BLaER1 treated with 17β-estradiol and CSF1 and Interleukin-3, amounts not matched to agents 10 nM and 100 nM (cell line): ENCODE measurements at regions not wholly inside any gene's neighbourhood (a gene's known extent, or its start where the extent isn't known, plus 50 kb on each side); places are given as distances from the start of the nearest gene placed in this dataset.
"Not testable (repeated sequence)": the region's sequence is repeated elsewhere in the genome, so short reads cannot be mapped to it uniquely, and the experiment has no call there.

Experiments used
- H3K27ac ChIP-seq, 11 experiments: shearing (Covaris generic); formaldehyde crosslinking; 2 replicates each; pipeline ENCODE4 v1.8.1; 2022
- H3K27me3 ChIP-seq, 11 experiments: shearing (Covaris generic); formaldehyde crosslinking; 2 replicates each; pipeline ENCODE4 v1.8.1; 2022
- H3K36me3 ChIP-seq, 11 experiments: shearing (Covaris generic); formaldehyde crosslinking; 2 replicates each; pipeline ENCODE4 v1.8.1; 2022
- H3K4me1 ChIP-seq, 10 experiments: shearing (Covaris generic); formaldehyde crosslinking; 2 replicates each; pipeline ENCODE4 v1.8.1; 2022
- H3K4me2 ChIP-seq, 11 experiments: shearing (Covaris generic); formaldehyde crosslinking; 2 replicates each; pipeline ENCODE4 v1.8.1; 2022
- H3K4me3 ChIP-seq, 10 experiments: shearing (Covaris generic); formaldehyde crosslinking; 2 replicates each; pipeline ENCODE4 v1.8.1; 2022
- H3K9ac ChIP-seq, 11 experiments: shearing (Covaris generic); formaldehyde crosslinking; 2 replicates each; pipeline ENCODE4 v1.8.1; 2022
- H3K9me3 ChIP-seq, 11 experiments: shearing (Covaris generic); formaldehyde crosslinking; replicated peaks in 1 of 11; 2 replicates each; pipeline ENCODE4 v1.8.1; 2022
- H4K20me1 ChIP-seq, 11 experiments: shearing (Covaris generic); formaldehyde crosslinking; 2 replicates each; pipeline ENCODE4 v1.8.1; 2022
- Cebpa-rat ChIP-seq, 11 experiments: shearing (Covaris generic); IDR thresholded peaks; 2 replicates each; pipeline ENCODE4 v1.8.1; 2022

DNA sequence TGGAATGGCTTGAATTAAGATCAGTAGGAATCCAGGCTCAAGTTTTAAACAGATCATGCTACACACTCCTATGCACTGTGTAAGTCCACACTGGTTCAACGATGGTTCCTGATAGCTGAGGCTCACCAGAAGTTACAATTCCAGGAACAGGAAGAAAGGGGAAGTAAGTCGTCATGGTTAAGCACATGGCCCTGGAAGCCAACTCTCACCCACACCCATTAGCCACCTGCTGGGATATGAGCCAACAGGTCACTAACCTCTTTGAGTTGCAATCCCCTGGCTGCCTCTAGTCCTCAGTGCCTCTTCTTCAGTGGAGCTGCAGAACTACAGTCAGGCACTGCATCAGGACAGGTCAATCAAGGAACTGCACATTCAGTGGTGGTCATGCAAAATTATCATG, 133.5 kb downstream of the TMEM182 start:
- Histone ChIP-seq H3K27me3 (0 out of 22 replicates have a peak, but pooled peaks cover 0 to 4% (median 0%) of the 10 kb centered on the region in 11 experiments), H3K27ac (no peak overlapping the region), H3K4me3 (no peak overlapping the region), H3K4me1 (peaks cover 11 to 27% (median 17%) of the 10 kb centered on the region in 10 experiments), H4K20me1 (no peaks in the 10 kb centered on the region), H3K9me3 (0 out of 22 replicates have a peak, but pooled peaks cover 0 to 3% (median 0%) of the 10 kb centered on the region in 11 experiments), H3K9ac (no peak overlapping the region), H3K4me2 (peak overlapping the region in 5 of 11 experiments; percentile 10 to 56 (median 23); a peak in 7 of 22 replicates), H3K36me3 (no peaks in the 10 kb centered on the region)
- TF ChIP-seq Cebpa-rat (IDR thresholded peaks at IDR 0.05): no peak

DNA sequence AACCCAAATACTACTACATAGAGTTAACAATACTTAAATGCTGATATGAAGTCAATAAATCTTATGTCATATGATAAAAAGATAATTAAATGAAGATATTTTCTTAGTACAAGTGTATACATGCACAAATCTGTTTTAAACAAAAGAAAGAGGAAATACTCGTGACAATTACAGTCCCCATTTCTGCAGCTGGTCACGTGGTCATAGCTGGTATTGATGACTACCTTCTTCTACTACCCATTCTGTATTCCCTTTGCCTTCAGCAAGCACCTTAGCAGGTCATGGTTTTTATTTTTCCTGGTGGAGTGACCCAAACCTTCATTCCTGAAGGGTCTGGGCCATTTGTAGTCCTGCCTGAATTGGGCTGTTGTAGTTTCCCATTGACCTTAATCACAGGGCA, 147.4 kb downstream of the TMEM182 start:
- not testable (repeated sequence) for H3K27me3 ChIP-seq, H3K27ac ChIP-seq, H4K20me1 ChIP-seq, H3K4me1 ChIP-seq, H3K9ac ChIP-seq, H3K4me3 ChIP-seq, H3K36me3 ChIP-seq, H3K4me2 ChIP-seq, H3K9me3 ChIP-seq

DNA sequence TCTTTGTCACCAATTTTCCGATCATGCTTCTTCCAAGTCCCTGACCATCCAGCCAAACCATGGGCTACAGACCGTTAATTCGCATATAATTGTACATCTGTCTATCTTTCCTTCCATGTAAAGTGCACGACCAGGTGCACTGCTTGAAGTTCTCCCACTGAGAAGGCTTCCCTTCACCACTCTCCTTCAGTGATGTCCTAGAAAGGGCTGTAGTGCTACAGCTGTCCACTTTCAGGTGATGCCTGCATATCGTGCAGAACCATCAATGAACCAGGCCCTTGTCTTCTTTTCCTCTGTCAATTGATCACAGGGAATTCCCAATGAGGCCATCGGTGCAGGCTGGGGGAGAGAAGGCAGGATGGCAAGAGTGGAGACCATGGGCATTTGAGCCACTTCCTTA, 148.9 kb downstream of the TMEM182 start:
- Histone ChIP-seq H3K27me3 (no peaks in the 10 kb centered on the region), H3K36me3 (no peaks in the 10 kb centered on the region), H3K4me3 (no peak overlapping the region), H3K4me1 (no peaks in the 10 kb centered on the region), H3K9ac (no peak overlapping the region), H4K20me1 (no peaks in the 10 kb centered on the region), H3K9me3 (peaks cover 1 to 10% (median 4%) of the 10 kb centered on the region in 11 experiments; a peak in 19 of 22 replicates), H3K27ac (no peak overlapping the region), H3K4me2 (no peak overlapping the region)
- no peak for TF ChIP-seq Cebpa-rat (IDR thresholded peaks at IDR 0.05)

DNA sequence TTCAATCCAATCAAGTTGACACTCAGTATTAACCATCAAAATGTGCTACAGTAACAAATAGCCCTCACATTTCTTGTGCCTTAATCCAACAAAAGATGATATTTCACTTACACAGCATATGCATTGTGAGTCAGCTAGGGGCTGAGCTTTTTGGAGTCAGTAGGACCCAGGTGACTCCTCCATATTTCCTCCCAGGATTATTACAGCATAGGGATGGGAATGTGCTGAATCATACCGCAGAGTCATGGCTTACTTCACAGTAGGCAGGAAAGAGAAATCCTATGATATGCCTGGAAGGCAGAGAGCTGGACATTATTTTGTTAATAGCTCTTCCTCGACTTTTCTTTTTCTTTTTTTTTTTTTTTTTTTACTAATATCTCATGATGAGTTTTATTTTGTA, 153.3 kb downstream of the TMEM182 start:
- Histone ChIP-seq H3K27me3 (no peaks in the 10 kb centered on the region), H3K27ac (no peak overlapping the region), H3K4me2 (no peak overlapping the region), H3K4me3 (no peak overlapping the region), H3K4me1 (no peaks in the 10 kb centered on the region), H3K36me3 (no peaks in the 10 kb centered on the region), H3K9me3 (peaks cover 24 to 39% (median 33%) of the 10 kb centered on the region in 11 experiments), H4K20me1 (no peaks in the 10 kb centered on the region), H3K9ac (no peak overlapping the region)
- no peak for TF ChIP-seq Cebpa-rat (IDR thresholded peaks at IDR 0.05)

DNA sequence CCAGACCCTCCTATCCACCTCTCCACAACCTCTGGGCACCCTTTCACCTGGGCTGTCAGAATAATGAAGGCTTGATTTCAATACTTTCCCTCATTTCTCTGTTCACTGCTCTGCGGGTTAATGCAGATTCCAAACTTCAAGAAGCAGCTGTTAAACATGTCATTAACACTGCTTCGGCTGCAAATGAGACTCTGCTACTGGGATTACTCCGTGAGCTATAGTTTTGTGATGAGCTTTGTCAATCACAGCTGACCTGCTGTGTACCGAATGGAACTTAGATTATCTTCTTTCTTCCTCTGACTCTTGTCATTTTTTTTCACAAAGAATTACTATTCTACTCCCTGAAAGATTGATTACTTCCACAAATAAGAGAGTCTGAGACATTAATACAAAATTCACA, 160.5 kb downstream of the TMEM182 start:
- Histone ChIP-seq H3K27ac (no peak overlapping the region), H3K27me3 (no peaks in the 10 kb centered on the region), H3K36me3 (no peaks in the 10 kb centered on the region)

DNA sequence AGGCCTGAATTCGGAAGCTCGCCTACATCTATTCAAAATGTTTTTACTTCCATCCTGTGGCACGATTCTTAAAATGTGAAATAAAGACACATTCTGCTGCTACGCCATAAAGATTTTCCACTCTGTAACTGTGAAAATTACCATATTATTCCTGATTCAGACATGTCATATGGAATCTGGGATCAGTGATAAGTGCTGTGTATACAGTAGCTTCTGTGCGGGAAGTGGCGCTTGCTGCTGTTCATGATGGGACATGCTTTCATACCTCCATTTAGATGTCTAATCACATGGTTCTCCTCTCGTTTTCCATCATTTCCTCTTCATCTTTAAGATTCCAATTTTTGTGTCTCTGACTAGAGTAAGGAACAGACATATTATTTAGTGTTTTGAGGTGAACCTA, 163.2 kb downstream of the TMEM182 start:
- Histone ChIP-seq H3K4me1 (no peaks in the 10 kb centered on the region), H3K4me3 (no peak overlapping the region), H3K9me3 (no peaks in the 10 kb centered on the region), H3K36me3 (no peaks in the 10 kb centered on the region), H3K27ac (no peak overlapping the region), H4K20me1 (no peaks in the 10 kb centered on the region), H3K4me2 (no peak overlapping the region), H3K9ac (no peak overlapping the region), H3K27me3 (no peaks in the 10 kb centered on the region)
- TF ChIP-seq Cebpa-rat (IDR thresholded peaks at IDR 0.05): no peak

More for the DNA sequence above, 160.5 kb downstream of the TMEM182 start:
- Histone ChIP-seq H3K4me3 (no peak overlapping the region), H3K9me3 (peaks cover 5 to 15% (median 13%) of the 10 kb centered on the region in 11 experiments), H3K9ac (no peak overlapping the region), H4K20me1 (no peaks in the 10 kb centered on the region), H3K4me1 (no peaks in the 10 kb centered on the region), H3K4me2 (no peak overlapping the region)
- TF ChIP-seq Cebpa-rat (IDR thresholded peaks at IDR 0.05): no peak

DNA sequence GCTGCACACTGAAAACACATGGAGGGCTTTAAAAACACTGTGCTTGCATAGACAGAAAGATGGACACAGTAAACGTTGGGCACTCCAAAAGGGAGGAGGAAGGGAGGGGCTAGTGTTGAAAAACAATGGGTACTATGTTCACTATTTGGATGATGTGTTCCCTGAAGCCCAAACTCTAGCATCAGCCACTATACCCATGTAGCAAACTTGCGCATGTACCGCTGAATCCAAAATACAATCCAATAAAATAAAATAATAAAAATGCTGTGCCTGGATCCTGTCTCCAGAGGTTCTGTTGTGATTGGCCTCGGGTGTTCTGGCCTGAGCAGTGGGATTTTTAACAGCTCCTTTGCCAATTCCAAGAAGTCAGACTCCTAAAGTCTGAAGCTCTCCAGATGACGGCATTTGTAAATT, 166.0 kb downstream of the TMEM182 start:
- Histone ChIP-seq H4K20me1 (no peaks in the 10 kb centered on the region), H3K9me3 (no peaks in the 10 kb centered on the region), H3K4me2 (no peak overlapping the region), H3K4me1 (no peaks in the 10 kb centered on the region), H3K9ac (no peak overlapping the region), H3K4me3 (no peak overlapping the region), H3K27ac (no peak overlapping the region), H3K27me3 (no peaks in the 10 kb centered on the region), H3K36me3 (no peaks in the 10 kb centered on the region)
- no peak for TF ChIP-seq Cebpa-rat (IDR thresholded peaks at IDR 0.05)

DNA sequence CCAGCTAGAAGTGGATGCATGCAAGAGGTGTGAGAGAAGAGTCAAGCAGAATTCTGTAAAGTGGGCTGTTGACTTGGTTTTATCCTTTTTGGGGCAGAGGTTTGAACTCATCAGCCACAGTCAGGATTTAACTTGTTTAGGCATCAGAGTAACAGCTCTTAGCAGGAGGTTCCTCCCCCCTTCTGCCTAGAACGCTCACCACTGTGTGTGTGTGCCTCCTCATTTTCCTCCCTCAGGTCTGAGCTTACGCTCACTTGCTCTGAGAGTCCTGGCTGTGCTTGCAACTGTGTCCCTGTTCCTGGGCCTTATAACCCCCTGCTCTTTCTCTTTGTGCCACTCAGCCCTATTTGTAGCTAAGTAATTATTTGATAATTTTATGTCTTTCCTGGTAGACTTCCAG, 167.9 kb downstream of the TMEM182 start:
- H3K4me3 ChIP-seq: no peak overlapping the region
- no peaks in the 10 kb centered on the region for H3K9me3 ChIP-seq
- H3K9ac ChIP-seq: no peak overlapping the region
- no peak overlapping the region for H3K27ac ChIP-seq
- no peaks in the 10 kb centered on the region for H3K4me1 ChIP-seq
- H3K36me3 ChIP-seq: no peaks in the 10 kb centered on the region
- no peaks in the 10 kb centered on the region for H3K27me3 ChIP-seq
- no peaks in the 10 kb centered on the region for H4K20me1 ChIP-seq
- TF ChIP-seq Cebpa-rat (IDR thresholded peaks at IDR 0.05): no peak
- H3K4me2 ChIP-seq: no peak overlapping the region

DNA sequence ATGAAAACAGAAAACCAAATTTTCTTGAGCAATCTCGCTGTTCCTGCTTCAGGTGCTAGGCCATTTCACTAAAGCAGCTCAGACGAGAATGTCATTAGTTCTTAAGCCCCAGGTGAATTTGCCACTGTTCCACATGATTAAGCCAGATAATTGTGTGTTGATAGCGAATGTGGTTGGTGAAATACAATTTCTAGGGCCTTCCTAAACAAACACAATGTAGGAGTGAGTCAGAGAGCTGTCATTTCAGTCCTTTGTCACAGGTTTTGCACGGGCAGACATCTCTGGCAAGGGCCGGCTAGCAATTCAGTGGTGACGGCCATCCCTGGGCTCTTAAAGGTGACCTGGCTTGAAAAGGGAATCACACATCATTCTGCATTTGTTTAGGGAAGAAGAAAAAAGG, 170.7 kb downstream of the TMEM182 start:
- Histone ChIP-seq H3K27ac (no peak overlapping the region), H4K20me1 (no peaks in the 10 kb centered on the region), H3K27me3 (no peaks in the 10 kb centered on the region), H3K36me3 (no peaks in the 10 kb centered on the region), H3K4me3 (no peak overlapping the region), H3K9ac (no peak overlapping the region), H3K4me1 (no peaks in the 10 kb centered on the region), H3K9me3 (no peaks in the 10 kb centered on the region), H3K4me2 (no peak overlapping the region)
- TF ChIP-seq Cebpa-rat (IDR thresholded peaks at IDR 0.05): no peak

DNA sequence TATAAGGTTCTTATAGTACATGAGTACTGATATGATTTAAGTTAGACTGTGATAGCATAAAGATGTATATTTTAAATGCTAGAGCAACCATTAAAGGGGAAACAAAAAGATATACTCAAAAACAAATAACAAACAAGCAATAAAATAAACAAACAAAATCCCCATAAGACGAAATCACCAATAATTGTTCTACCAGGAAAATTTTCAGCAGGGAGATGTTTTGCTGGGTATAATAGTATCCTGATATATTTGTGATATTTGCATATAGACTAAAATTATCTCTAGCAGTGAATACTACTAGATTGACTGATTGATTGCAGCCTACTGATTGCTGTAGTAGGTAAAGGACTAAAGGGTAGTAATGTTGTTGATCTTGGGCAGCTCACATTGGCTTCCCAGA, 177.4 kb downstream of the TMEM182 start:
- Histone ChIP-seq H3K27ac (no peak overlapping the region), H3K4me3 (no peak overlapping the region), H3K27me3 (no peaks in the 10 kb centered on the region), H3K4me1 (peaks cover 0 to 14% (median 9%) of the 10 kb centered on the region in 10 experiments; a peak in 11 of 20 replicates), H3K4me2 (no peak overlapping the region), H3K9ac (no peak overlapping the region), H3K36me3 (no peaks in the 10 kb centered on the region), H3K9me3 (peaks cover 8 to 20% (median 13%) of the 10 kb centered on the region in 11 experiments; a peak in 20 of 22 replicates), H4K20me1 (no peaks in the 10 kb centered on the region)
- TF ChIP-seq Cebpa-rat (IDR thresholded peaks at IDR 0.05): no peak
